ENCODE measurements at regions not wholly inside any gene's neighbourhood (a gene's known extent, or its start where the extent isn't known, plus 50 kb on each side); places are given as distances from the start of the nearest gene placed in this dataset.
"Not testable (repeated sequence)": the region's sequence is repeated elsewhere in the genome, so short reads cannot be mapped to it uniquely, and the experiment has no call there.

DNA sequence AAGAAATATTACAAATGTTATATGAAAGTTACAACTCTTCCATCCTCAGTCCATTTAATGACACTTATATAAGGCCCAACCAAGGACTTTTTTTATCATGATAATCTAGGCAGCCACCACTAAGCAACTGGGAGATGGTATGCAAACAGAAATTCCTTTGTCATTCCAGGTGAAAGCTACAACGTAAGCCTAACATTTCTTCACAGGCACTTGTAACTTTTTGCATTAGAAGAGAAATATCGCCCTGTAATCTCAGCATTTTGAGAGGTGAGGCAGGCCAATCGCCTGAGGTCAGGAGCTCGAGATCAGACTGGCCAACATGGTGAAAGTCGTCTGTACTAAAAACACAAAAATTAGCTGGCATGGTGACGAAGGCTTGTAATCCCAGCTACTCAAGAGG lies 581.2 kb upstream of the SLC8A1 start:
- Histone ChIP-seq H3K36me3 (no peaks in the 10 kb centered on the region), H3K4me1 (no peaks in the 10 kb centered on the region), H3K27me3 (no peaks in the 10 kb centered on the region), H3K4me3 (no peak overlapping the region), H3K27ac (no peak overlapping the region), H3K9me3 (no peaks in the 10 kb centered on the region)
- intact Hi-C loops (cut with DNase I), result no loop called here
- 48% methylated on average over 6 of the region's 6 CpGs for WGBS (ENCODE audit: insufficient coverage, low coverage, low lambda C conversion rate, missing lambda C conversion rate)
- no peak for ATAC-seq
- no peak for DNase-seq
- TF ChIP-seq POLR2A (IDR thresholded peaks at IDR 0.05), result no peak

DNA sequence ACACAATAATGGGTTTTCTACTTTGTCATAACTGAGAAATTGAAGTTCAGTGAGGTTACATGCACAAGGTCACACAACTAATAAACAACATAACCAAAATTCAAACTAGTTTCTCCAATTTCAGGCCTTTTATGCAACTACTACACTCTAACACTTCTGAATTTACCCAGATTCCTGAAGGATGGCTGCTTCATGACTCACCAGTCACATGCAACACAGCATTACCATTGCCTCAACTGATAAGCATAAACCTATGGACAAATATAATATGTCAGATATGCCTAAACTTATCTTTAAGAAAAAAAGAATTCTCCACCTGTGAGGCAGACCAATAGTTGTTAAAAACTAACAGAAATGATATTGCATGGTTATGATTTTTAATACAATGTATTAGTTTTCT lies 586.5 kb upstream of the SLC8A1 start:
- H3K27ac ChIP-seq, result no peak overlapping the region
- no peaks in the 10 kb centered on the region for H3K27me3 ChIP-seq
- no peaks in the 10 kb centered on the region for H3K4me1 ChIP-seq
- ATAC-seq, result no peak
- intact Hi-C loops (cut with DNase I), result no loop called here
- no peak for DNase-seq
- H3K9me3 ChIP-seq, result no peaks in the 10 kb centered on the region
- no peaks in the 10 kb centered on the region for H3K36me3 ChIP-seq
- TF ChIP-seq, protein P1, sequence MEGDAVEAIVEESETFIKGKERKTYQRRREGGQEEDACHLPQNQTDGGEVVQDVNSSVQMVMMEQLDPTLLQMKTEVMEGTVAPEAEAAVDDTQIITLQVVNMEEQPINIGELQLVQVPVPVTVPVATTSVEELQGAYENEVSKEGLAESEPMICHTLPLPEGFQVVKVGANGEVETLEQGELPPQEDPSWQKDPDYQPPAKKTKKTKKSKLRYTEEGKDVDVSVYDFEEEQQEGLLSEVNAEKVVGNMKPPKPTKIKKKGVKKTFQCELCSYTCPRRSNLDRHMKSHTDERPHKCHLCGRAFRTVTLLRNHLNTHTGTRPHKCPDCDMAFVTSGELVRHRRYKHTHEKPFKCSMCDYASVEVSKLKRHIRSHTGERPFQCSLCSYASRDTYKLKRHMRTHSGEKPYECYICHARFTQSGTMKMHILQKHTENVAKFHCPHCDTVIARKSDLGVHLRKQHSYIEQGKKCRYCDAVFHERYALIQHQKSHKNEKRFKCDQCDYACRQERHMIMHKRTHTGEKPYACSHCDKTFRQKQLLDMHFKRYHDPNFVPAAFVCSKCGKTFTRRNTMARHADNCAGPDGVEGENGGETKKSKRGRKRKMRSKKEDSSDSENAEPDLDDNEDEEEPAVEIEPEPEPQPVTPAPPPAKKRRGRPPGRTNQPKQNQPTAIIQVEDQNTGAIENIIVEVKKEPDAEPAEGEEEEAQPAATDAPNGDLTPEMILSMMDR (IDR thresholded peaks at IDR 0.05), result no peak
- TF ChIP-seq POLR2A (IDR thresholded peaks at IDR 0.05), result no peak
- no peak overlapping the region for H3K4me3 ChIP-seq

DNA sequence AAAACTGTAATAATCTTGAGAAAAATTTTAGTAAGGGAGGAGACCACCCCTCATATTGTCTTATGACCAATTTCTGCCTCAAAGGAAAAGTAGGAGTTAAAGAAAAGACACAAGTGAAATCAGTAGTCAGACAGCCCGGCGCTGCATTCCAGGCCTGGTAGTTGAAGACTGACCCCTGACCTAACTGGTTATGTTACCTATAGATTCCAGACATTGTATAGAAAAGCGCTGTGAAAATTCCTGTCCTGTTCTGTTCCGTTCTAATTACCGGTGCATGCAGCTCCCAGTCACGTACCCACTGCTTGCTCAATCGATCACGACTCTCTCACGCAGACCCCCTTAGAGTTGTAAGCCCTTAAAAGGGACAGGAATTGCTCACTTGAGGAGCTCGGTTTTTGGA lies 587.9 kb upstream of the SLC8A1 start:
- H3K4me1 ChIP-seq; H3K27me3 ChIP-seq; intact Hi-C loops (cut with DNase I); DNase-seq; H3K9me3 ChIP-seq; H3K27ac ChIP-seq; H3K36me3 ChIP-seq; H3K4me3 ChIP-seq; ATAC-seq: not testable (repeated sequence)
- 68% methylated on average over 8 of the region's 10 CpGs for WGBS (ENCODE audit: insufficient coverage, low coverage, low lambda C conversion rate, missing lambda C conversion rate)

DNA sequence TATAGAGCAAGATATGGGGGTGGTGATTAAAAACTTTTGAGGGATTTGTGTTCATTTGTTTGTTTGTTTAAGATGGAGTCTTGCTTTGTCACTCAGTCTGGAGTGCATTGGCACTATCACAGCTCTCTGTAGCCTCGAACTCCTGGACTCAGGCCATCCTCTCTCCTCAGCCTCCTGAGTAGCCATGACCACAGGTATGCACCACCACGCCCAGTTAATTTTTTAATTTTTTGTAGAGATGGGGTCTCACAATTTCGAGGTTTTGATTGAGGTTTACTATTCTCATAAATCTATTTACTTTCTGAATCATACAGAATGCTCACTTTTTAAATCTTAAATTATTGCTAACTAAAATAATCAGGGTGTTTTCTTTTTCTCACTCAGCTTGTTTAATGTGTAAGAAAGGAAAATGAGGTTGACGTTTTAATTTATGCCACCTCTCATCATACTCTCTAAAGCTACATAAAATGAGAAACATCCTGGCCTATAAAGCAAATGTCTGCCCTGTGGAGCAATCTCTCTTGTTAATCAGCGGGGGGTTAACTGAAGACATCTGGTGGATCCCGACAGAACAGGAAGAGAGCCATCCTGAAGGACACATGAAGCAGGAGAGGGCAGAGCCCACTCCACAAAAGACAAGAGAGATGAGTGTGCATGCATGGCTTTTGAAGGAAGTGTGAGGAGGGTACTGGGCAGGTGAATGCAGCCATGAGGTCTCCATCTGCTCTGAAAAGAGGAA lies 589.1 kb upstream of the SLC8A1 start:
- intact Hi-C loops (cut with DNase I), result no loop called here
- ATAC-seq, result no peak
- WGBS (ENCODE audit: insufficient coverage, low coverage, low lambda C conversion rate, missing lambda C conversion rate), result 41% methylated on average over 6 of the region's 6 CpGs
- no peaks in the 10 kb centered on the region for H3K9me3 ChIP-seq
- no peak for DNase-seq
- H3K27me3 ChIP-seq, result no peaks in the 10 kb centered on the region
- H3K27ac ChIP-seq, result no peak overlapping the region
- no peak for TF ChIP-seq POLR2A (IDR thresholded peaks at IDR 0.05)
- TF ChIP-seq, protein P1 (IDR thresholded peaks at IDR 0.05), result no peak
- no peaks in the 10 kb centered on the region for H3K4me1 ChIP-seq
- no peak overlapping the region for H3K4me3 ChIP-seq
- no peaks in the 10 kb centered on the region for H3K36me3 ChIP-seq

DNA sequence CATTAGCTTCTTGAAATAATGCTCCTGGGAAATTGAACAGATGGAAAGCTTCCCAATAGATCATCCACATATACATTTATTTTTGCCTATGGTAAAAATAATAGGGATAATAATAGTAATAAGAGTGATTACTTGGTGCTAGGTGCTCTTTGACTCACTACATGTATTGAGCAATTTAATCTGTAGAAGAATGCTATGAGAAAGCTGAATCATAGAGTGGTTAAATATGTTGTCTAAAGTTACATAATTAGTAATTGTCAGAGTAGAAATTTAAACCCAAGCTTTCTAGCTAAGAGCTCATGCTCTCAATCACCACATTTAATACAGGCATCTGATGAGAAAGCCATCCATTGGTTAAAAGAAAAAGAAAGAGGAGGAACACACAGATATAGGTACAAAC lies 590.5 kb upstream of the SLC8A1 start:
- intact Hi-C loops (cut with DNase I), result no loop called here
- no peaks in the 10 kb centered on the region for H3K9me3 ChIP-seq
- no peaks in the 10 kb centered on the region for H3K4me1 ChIP-seq
- H3K36me3 ChIP-seq, result no peaks in the 10 kb centered on the region
- no peak overlapping the region for H3K4me3 ChIP-seq
- TF ChIP-seq, protein P1 (IDR thresholded peaks at IDR 0.05), result no peak
- no peak for TF ChIP-seq POLR2A (IDR thresholded peaks at IDR 0.05)
- H3K27me3 ChIP-seq, result no peaks in the 10 kb centered on the region
- ATAC-seq (no peak), DNase-seq (no peak)
- no peak overlapping the region for H3K27ac ChIP-seq

DNA sequence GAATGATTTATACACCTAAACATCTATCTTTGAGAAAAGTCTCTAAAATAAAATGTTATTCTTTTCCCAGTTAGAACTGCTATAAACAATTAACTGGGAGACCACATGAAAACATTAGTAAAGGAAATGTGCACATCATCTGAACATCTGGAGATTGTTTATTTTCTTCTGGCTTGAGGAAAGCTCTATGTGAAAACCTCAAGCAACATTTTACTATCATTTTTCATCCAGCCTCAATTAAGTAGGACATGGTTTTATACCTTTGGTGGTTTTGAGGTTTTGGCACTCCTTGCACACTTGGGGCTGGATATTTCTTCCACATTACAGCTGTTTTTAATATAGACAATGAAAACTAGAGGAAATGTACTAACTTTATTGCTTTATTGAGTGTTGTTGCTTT lies 609.5 kb upstream of the SLC8A1 start:
- intact Hi-C loops (cut with DNase I), result no loop called here
- Histone ChIP-seq H3K27ac (no peak overlapping the region), H3K9me3 (no peaks in the 10 kb centered on the region), H3K27me3 (no peaks in the 10 kb centered on the region), H3K4me3 (no peak overlapping the region), H3K36me3 (no peaks in the 10 kb centered on the region), H3K4me1 (no peaks in the 10 kb centered on the region)
- TF ChIP-seq, protein P1 (IDR thresholded peaks at IDR 0.05), result no peak
- no peak for TF ChIP-seq POLR2A (IDR thresholded peaks at IDR 0.05)
- DNase-seq (no peak), ATAC-seq (no peak)
